ENCODE measurements at regions not wholly inside any gene's neighbourhood (a gene's known extent, or its start where the extent isn't known, plus 50 kb on each side); places are given as distances from the start of the nearest gene placed in this dataset.

DNA sequence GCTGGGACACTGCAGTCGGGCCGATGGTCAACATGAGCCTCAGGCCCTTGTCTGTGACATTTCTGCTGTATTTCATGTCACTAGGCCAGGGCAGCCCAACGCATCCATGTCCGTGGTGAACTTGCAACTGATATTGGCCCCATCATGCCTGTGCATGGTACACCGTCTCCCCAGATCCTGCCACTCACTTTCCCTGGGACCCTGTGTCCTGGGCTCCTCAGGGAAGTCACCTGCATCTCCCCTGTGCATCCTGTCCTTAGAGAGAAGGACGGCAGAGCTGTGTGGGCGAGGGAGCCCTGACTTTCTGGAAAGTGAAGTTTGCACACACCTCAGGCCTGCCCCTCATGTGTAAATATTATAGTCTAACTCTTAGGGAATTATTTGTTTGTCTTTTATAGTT lies 123.3 kb downstream of the ACKR3 start (continued):
- TF ChIP-seq AFF4 (CRISPR knock-in tag; IDR thresholded peaks at IDR 0.05; ENCODE audit: borderline replicate concordance) (no peak), NR2C2 (CRISPR knock-in tag; IDR thresholded peaks at IDR 0.05) (no peak), PRRX2 (CRISPR knock-in tag; IDR thresholded peaks at IDR 0.05) (no peak), CTCF (IDR thresholded peaks at IDR 0.05) (no peak), TP53 (CRISPR knock-in tag; IDR thresholded peaks at IDR 0.05) (no peak), ZNF396 (CRISPR knock-in tag; IDR thresholded peaks at IDR 0.05; ENCODE audit: borderline replicate concordance) (no peak), E2F4 (CRISPR knock-in tag; IDR thresholded peaks at IDR 0.05; ENCODE audit: borderline replicate concordance, low read depth) (no peak), FOXK1 (CRISPR knock-in tag; IDR thresholded peaks at IDR 0.05) (no peak), NFYB (CRISPR knock-in tag; conservative IDR thresholded peaks at IDR 0.05; ENCODE audit: low read depth) (no peak)
- TF ChIP-seq, protein P1, sequence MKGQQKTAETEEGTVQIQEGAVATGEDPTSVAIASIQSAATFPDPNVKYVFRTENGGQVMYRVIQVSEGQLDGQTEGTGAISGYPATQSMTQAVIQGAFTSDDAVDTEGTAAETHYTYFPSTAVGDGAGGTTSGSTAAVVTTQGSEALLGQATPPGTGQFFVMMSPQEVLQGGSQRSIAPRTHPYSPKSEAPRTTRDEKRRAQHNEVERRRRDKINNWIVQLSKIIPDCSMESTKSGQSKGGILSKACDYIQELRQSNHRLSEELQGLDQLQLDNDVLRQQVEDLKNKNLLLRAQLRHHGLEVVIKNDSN (CRISPR knock-in tag; IDR thresholded peaks at IDR 0.05), result no peak
- TF ChIP-seq, protein P2, sequence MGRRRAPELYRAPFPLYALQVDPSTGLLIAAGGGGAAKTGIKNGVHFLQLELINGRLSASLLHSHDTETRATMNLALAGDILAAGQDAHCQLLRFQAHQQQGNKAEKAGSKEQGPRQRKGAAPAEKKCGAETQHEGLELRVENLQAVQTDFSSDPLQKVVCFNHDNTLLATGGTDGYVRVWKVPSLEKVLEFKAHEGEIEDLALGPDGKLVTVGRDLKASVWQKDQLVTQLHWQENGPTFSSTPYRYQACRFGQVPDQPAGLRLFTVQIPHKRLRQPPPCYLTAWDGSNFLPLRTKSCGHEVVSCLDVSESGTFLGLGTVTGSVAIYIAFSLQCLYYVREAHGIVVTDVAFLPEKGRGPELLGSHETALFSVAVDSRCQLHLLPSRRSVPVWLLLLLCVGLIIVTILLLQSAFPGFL (CRISPR knock-in tag; IDR thresholded peaks at IDR 0.05; ENCODE audit: borderline replicate concordance), result no peak

- Mint-ChIP-seq H3K27ac (no peak overlapping the region), H3K36me3 (no peaks in the 10 kb centered on the region), H3K4me1 (peaks cover 19% of the 10 kb centered on the region), H3K27me3 (ENCODE audit: low read depth) (no peaks in the 10 kb centered on the region), H3K4me3 (no peak overlapping the region), H3K9me3 (0 out of 2 replicates have a peak, but pooled peaks cover 3% of the 10 kb centered on the region)
- CTCF ChIA-PET, result interaction anchor here (1.1 kb wide), 1 partner anchor 9 kb away, joined by 3 read pairs; no protein-coding TSS in a partner anchor
- no peak for ATAC-seq
- POLR2A ChIA-PET, result no interaction called here
- DNase-seq (ENCODE audit: low spot score), result no peak
- TF ChIP-seq, protein P3, sequence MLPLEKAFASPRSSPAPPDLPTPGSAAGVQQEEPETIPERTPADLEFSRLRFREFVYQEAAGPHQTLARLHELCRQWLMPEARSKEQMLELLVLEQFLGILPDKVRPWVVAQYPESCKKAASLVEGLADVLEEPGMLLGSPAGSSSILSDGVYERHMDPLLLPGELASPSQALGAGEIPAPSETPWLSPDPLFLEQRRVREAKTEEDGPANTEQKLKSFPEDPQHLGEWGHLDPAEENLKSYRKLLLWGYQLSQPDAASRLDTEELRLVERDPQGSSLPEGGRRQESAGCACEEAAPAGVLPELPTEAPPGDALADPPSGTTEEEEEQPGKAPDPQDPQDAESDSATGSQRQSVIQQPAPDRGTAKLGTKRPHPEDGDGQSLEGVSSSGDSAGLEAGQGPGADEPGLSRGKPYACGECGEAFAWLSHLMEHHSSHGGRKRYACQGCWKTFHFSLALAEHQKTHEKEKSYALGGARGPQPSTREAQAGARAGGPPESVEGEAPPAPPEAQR (CRISPR knock-in tag; IDR thresholded peaks at IDR 0.05), result no peak
- no peak for TF ChIP-seq MXD4 (CRISPR knock-in tag; IDR thresholded peaks at IDR 0.05; ENCODE audit: borderline replicate concordance)
- TF ChIP-seq FOXJ3 (CRISPR knock-in tag; IDR thresholded peaks at IDR 0.05; ENCODE audit: borderline replicate concordance), result no peak
- TF ChIP-seq JAZF1 (CRISPR knock-in tag; IDR thresholded peaks at IDR 0.05), result no peak
- TF ChIP-seq, protein P1 (CRISPR knock-in tag; IDR thresholded peaks at IDR 0.05), result no peak
- TF ChIP-seq MLX (CRISPR knock-in tag; IDR thresholded peaks at IDR 0.05), result no peak
- TF ChIP-seq NFATC4 (CRISPR knock-in tag; IDR thresholded peaks at IDR 0.05), result no peak
- TF ChIP-seq ZNF396 (CRISPR knock-in tag; IDR thresholded peaks at IDR 0.05; ENCODE audit: borderline replicate concordance), result no peak
- TF ChIP-seq CDX4 (CRISPR knock-in tag; IDR thresholded peaks at IDR 0.05; ENCODE audit: borderline replicate concordance), result no peak
- TF ChIP-seq ZBTB21 (CRISPR knock-in tag; IDR thresholded peaks at IDR 0.05; ENCODE audit: borderline replicate concordance), result no peak
- TF ChIP-seq ZNF512 (CRISPR knock-in tag; IDR thresholded peaks at IDR 0.05; ENCODE audit: borderline replicate concordance), result no peak
Observed at GRCh38 chr2:236693531-236693930, 123.9 kb downstream of the ACKR3 start.
